ENCODE measurements at regions not wholly inside any gene's neighbourhood (a gene's known extent, or its start where the extent isn't known, plus 50 kb on each side); places are given as distances from the start of the nearest gene placed in this dataset.

DNA sequence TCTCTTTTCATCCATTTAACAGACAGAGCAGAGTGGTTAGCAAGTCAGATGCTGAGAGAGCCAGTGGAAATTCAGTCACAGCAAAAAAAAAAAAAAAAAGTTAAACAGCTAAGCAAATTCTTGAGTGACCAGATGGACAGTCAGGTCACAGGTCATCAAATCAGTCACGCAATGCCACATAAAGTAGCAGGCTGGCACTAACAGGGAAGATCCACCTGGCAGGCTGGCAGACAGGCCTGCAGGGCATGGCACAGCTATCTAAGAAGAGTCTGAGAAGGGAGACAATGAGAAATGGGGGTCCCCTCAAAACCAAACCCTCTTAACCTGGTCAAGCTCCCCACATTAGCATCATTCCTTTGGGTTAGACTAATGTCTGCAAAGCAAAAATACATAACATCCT lies 371.9 kb downstream of the TTLL7 start:
- no peak for DNase-seq
- Histone ChIP-seq H3K4me3 (no peak overlapping the region), H3K36me3 (no peaks in the 10 kb centered on the region), H3K4me1 (no peaks in the 10 kb centered on the region), H3K9me3 (no peaks in the 10 kb centered on the region), H3K27ac (no peak overlapping the region), H3K27me3 (no peaks in the 10 kb centered on the region)
- TF ChIP-seq, protein P1, sequence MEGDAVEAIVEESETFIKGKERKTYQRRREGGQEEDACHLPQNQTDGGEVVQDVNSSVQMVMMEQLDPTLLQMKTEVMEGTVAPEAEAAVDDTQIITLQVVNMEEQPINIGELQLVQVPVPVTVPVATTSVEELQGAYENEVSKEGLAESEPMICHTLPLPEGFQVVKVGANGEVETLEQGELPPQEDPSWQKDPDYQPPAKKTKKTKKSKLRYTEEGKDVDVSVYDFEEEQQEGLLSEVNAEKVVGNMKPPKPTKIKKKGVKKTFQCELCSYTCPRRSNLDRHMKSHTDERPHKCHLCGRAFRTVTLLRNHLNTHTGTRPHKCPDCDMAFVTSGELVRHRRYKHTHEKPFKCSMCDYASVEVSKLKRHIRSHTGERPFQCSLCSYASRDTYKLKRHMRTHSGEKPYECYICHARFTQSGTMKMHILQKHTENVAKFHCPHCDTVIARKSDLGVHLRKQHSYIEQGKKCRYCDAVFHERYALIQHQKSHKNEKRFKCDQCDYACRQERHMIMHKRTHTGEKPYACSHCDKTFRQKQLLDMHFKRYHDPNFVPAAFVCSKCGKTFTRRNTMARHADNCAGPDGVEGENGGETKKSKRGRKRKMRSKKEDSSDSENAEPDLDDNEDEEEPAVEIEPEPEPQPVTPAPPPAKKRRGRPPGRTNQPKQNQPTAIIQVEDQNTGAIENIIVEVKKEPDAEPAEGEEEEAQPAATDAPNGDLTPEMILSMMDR (IDR thresholded peaks at IDR 0.05), result no peak
- TF ChIP-seq POLR2A (IDR thresholded peaks at IDR 0.05), result no peak
- intact Hi-C loops (cut with DNase I; ENCODE audit: low total_unique reads), result no loop called here

DNA sequence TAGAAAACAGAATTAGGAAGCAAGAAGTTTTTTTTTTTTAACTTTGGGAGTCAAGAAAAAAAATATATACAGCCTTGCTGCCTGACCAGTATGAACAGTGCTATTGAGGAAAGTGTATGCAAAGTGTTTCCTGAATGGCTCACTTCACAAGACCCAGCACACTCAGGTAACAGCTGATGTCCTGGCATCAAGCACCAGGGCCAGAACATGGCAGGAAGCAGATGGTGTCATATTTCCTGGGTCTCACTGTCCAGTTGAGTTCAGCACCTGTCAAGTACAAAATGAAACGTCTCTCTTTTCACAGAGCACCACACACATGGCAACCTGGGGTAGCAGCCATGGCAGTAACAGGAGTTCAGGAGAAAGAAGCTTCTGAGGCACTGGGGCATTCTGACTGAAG lies 372.3 kb downstream of the TTLL7 start:
- H3K27ac ChIP-seq, result no peak overlapping the region
- H3K4me1 ChIP-seq, result no peaks in the 10 kb centered on the region
- no peak for DNase-seq
- H3K4me3 ChIP-seq, result no peak overlapping the region
- H3K36me3 ChIP-seq, result no peaks in the 10 kb centered on the region
- intact Hi-C loops (cut with DNase I; ENCODE audit: low total_unique reads), result no loop called here
- H3K9me3 ChIP-seq, result no peaks in the 10 kb centered on the region
- no peaks in the 10 kb centered on the region for H3K27me3 ChIP-seq
- no peak for TF ChIP-seq POLR2A (IDR thresholded peaks at IDR 0.05)
- TF ChIP-seq, protein P1 (IDR thresholded peaks at IDR 0.05), result no peak

DNA sequence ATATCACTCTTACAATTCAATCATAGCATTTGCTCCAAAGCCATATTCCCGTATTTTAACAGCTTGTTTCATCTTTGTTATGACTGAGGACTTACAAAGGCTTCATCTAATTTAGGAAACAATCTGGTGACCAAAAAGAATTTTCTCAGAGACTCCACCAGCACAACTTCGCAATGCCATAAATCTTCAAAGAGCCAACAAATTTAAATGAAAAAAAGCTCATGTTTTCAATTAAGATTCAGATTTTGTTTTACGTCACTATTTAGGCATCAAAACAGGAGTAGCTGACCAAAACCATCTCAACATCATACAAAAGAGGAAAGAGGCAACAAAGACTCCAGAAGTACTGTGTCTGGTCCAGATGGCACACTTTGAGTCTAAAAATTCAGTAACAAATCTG lies 373.3 kb downstream of the TTLL7 start:
- intact Hi-C loops (cut with DNase I; ENCODE audit: low total_unique reads), result no loop called here
- Histone ChIP-seq H3K4me3 (no peak overlapping the region), H3K9me3 (no peaks in the 10 kb centered on the region), H3K27me3 (no peaks in the 10 kb centered on the region), H3K4me1 (no peaks in the 10 kb centered on the region), H3K27ac (no peak overlapping the region), H3K36me3 (no peaks in the 10 kb centered on the region)
- no peak for TF ChIP-seq POLR2A (IDR thresholded peaks at IDR 0.05)
- TF ChIP-seq, protein P1 (IDR thresholded peaks at IDR 0.05), result no peak
- DNase-seq, result no peak

DNA sequence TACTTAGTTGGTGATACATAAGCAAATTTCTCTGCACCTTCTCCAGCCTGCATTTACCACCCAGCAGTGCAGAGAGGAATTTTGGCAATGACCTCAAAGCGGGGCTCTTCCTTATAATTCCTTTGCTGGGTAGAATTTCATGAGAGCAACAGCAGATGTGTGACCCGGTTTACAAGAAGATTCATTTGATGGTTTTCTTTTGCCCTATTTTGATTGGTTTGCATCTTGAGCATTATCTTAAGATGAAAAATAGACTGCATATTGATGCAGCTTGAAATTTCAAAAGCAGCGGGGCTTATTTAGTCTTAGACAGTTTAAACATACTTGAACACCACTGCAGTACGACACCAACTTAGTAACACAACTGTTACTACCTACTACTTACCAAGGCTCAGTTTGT lies 378.9 kb downstream of the TTLL7 start:
- intact Hi-C loops (cut with DNase I; ENCODE audit: low total_unique reads), result no loop called here
- H3K4me1 ChIP-seq, result peaks cover 0 to 6% of the 10 kb centered on the region in 2 donors

DNA sequence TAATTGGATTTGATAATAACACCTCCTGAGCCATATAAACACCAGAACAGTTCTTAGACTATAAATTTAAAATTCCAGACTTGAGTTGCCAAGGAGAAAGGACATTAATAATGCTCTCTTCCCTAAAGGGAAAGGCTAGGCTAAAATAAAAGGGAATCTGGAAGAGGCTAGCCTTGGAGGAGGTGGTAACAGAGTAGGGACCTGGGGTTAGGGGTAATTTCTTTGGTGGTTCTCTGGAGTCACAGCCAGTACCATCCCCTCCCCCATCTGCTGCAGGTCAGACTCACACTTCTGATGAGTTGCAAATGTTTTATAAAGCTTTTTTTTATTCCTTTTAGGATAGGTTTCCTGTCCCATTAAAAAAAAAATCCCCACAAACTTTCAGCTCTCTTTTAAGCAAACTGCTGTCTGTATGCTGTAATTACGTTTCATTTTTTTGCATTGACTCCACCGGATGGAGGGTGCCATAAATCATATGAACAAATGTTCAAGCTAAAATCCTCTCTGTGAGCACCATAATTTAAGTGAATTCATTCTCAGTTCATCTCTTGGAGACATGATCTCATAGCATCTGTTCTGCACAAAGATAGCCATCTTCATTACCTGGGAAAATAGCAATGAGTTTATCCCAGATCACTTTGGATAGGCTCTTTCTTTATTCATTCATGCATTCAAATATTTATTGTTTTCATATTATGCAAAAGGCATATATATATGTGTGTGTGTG lies 379.6 kb downstream of the TTLL7 start:
- Histone ChIP-seq H3K27me3 (no peaks in the 10 kb centered on the region), H3K9me3 (no peaks in the 10 kb centered on the region), H3K27ac (no peak overlapping the region), H3K4me3 (no peak overlapping the region), H3K36me3 (no peaks in the 10 kb centered on the region), H3K4me1 (peaks cover 0 to 6% of the 10 kb centered on the region in 2 donors)
- no peak for TF ChIP-seq POLR2A (IDR thresholded peaks at IDR 0.05)
- TF ChIP-seq, protein P1 (IDR thresholded peaks at IDR 0.05), result no peak
- intact Hi-C loops (cut with DNase I; ENCODE audit: low total_unique reads), result no loop called here
- no peak for DNase-seq

More for the DNA sequence above, 378.9 kb downstream of the TTLL7 start:
- Histone ChIP-seq H3K27me3 (no peaks in the 10 kb centered on the region), H3K27ac (no peak overlapping the region), H3K9me3 (no peaks in the 10 kb centered on the region), H3K36me3 (no peaks in the 10 kb centered on the region), H3K4me3 (no peak overlapping the region)
- DNase-seq, result no peak
- TF ChIP-seq, protein P1 (IDR thresholded peaks at IDR 0.05), result no peak
- no peak for TF ChIP-seq POLR2A (IDR thresholded peaks at IDR 0.05)

Data from uterus (tissue), 3 donors.